ENCODE measurements at regions not wholly inside any gene's neighbourhood (a gene's known extent, or its start where the extent isn't known, plus 50 kb on each side); places are given as distances from the start of the nearest gene placed in this dataset.
"Not testable (repeated sequence)": the region's sequence is repeated elsewhere in the genome, so short reads cannot be mapped to it uniquely, and the experiment has no call there.

DNA sequence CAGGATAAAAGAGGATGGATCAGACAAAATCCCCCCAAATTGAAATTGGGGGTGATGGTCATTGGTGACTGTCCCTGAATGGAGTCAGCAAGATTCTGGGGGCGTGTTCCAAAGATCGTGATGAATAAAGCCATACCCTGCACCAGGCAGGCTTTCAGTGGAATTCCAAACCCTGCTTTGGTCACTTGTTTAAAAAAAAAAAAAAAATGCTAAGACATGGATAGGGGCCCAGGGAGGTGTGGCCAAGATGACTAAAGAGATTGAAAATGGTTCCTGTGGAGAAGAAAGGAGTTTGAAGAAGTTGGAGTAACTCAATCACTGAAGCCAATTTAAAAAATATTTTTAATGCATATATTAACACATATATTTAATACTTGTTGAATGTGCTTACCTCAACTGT, 161.4 kb upstream of the KCNG1 start:
- no peak for DNase-seq

DNA sequence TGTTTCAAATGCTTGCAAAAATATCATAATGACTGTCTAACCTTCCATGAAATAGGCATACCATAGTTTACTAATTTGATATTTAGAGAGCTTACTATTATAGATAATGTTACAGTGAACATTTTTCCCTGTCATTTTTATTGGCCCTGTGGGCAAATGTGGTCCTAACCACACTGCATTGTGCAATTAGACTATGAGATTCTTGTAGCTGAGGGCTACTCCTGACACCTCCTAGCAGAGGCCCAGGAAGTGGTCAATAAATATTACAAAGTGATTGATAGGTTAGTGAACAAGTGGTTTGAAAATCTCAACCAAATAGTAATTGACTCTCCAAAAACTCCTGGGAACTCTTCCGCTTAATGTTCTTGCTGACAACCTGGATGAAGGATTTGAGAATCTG, 160.5 kb upstream of the KCNG1 start:
- DNase-seq = no peak

DNA sequence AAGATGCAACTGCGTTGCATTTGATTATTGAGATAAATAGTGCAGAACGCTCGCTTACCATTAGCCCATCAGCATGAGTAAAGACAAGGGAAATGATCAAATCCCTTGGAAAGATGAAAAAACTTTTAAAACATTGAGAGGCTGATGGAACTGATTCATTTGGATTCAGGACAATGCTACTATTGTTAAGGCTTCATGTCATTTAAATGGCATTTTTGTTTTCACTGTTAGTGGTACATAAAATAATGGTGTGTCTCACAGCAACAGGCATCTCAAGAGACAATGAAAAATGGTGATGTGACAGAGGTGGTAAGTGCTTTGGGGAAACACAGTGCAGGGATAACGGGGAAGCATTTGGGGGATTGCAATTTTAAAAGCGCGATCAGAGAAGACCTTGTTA, 159.7 kb upstream of the KCNG1 start:
- DNase-seq = no peak

DNA sequence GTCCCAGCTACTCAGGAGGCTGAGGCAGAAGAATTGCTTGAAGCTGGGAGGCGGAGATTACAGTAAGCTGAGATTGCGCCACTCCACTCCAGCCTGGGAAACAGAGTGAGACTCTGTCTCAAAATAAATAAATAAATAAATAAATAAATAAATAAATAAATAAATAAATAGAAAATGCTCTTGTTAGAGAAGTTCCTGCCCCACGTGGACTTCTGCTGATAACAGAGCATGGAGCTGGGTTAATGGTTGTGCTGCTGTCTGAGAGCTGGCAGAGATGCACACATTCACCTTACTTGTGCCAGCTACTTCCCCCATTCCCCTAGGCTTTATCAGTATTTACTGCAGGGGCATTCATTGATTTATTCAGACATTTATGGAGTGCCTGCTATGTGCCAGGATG, 155.2 kb upstream of the KCNG1 start:
- DNase-seq = no peak

DNA sequence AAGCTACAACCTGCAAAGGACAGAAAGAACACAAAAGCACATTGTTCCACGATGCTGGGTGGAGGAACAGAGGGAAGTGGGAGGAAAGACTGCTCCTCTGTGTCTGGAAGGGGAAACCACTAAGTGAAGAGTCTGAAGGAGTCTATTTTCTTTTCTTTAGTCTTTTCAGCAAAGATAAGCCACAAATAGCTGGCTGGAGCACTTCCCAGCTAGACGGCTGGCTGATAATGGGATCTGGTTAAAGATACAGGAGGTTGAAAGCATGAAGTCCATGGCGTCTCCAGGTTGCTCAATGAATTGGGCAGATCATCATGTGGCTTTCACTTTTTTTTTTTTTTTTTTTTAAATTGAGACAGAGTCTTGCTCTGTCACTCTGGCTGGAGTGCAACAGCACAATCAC, 154.0 kb upstream of the KCNG1 start:
- no peak for DNase-seq

DNA sequence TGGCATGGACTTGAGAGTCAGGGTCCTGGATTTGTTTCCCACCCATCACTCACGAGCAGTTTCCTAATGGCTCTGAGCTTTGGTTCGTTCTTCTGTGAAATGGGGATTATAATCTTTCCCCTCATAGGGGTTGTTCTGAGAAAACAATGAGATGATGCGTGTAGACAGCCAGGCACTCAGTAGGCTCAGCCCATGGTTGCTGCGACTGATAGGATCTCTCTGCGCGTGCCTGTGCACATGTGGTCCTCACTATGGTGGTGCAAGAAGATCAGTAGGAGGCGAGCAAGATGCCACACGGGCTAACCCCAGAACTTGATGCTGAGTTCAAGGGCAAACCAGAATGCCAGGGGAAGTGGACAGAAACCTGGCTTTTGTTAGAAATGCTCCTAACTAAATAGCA, 153.5 kb upstream of the KCNG1 start:
- DNase-seq = no peak

DNA sequence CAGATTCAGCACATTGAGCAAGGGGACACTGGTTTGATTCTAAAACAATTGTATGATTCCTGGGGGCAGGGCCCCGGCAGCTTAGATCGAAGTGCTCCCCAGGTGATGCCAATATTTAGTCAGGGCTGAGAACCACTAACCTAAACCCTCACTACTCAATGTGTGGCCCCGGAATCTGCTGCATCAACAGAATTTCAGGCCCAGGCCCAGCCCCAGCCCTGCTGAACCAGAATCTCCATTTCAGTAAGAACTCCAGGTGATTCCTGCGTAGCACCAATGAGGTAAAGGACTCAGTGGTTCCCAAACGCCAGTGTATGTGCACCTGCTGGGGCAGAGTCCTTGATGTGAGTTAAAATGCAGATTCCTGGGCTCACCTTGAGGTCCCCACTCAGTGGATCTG, 152.8 kb upstream of the KCNG1 start:
- DNase-seq = no peak

DNA sequence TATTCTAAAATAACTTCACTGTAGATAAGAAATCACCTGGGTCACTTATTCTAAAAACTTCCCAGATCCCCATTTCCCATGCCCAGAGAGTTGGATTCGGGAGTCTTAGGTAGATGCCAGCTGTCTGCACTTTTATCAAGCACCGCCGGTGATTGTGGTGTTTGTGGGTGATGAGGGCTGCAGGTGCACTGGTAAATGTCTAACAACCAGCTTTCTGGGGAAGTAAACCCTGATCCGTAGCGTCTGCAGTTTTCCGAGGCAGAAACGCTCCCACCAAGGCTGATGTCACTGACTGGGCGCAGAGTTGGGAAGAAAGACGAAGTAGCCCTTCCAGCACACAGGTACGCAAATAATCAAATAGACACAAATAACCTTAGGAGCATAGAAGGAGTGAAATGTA, 152.2 kb upstream of the KCNG1 start:
- no peak for DNase-seq

DNA sequence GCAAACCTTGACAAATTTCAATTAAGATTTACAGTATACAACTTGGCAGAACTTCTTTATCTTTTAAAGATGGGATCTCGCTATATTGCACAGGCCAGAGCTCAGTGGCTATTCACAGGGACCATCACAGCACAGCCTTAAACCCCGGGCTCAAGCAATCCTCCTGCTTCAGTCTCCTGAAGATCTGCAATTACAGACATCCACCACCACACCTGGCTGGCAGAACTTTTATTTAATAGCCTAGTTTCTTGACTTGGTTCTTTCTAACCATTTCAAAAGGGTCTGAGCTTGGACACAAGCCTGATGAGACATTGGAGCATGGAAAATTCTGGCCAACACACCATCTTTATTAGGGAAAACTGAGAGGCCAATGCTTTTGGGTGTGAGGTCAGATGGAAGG, 151.6 kb upstream of the KCNG1 start:
- no peak for DNase-seq

DNA sequence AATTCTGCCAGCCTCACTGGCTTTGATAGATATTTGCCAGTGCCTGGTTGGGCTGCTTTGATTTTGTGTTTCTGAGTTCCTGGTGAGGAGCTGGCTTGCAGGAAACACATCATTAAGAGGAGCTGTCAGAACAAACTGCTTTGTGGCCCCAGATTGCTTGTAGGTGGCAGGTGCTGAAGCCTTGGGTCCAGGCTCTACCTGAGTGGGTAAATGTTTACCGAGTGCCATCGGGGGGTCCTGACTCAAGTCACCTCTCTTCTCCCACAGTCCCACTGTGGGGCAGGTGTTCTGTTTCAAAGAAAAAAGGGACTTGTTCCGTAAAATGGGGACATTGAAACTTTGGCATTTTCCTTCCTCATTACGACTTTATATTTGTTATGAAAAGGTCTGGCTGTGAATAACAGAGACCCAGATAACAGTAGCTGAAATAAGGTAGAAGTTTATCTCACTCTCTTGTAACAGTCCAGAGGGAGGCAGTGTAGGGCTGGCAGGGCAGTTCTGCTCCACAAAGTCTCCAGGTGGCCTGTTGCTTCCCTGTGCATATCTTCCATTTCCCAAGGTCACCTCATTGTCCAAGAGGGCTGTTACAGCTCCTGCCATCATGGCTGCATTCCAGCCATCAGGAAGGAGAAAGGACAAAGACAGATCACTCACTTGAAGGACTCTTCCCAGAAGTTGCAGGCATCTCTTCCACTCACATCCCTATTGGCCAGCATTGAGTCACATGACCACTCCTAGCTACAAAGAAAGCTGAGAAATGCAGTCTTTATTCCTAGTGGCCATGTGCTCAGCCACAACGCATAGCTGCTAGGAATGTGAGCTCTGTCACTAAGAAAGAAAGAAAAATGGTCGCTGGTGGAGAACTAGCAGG, 149.9 kb upstream of the KCNG1 start:
- DNase-seq = peak; percentile 38

DNA sequence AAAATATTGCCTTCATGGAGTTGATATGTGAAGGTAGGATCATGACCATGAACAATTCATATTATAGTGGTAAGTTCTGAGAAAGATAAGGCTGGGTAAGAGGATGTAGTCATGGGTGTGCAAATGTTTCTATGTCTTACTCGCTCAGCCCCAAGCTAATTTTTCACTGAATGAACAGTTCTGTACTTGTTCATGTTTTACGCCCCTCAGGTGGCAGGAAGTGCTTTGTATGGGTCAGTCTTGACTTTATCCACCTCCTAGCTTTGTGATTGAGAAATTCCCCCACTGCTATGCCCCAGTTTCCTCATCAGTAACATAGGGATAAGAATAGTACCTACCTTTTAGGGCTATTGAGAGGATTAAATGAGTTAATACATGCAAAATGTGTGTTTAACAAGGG, 148.2 kb upstream of the KCNG1 start:
- no peak for DNase-seq

DNA sequence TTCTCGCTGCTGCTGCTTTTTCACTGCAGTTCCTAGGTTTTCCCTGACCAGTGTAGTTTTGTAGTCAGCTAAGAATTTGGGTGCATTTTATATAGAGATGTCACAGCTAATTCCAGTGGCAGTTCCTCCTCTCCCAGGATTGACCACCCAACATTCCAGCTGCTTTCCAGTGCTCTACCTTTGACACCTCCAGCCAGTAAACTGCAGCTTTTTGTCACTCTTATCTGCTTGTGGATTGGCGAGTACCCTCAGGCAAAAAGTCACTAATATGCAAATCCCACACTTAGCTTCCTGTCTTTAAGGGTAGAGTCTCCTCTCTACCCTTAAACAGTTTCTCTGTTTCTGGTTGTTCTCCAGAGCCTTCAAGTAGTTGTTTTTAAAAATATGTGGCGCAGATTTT, 146.9 kb upstream of the KCNG1 start:
- DNase-seq = no peak

DNA sequence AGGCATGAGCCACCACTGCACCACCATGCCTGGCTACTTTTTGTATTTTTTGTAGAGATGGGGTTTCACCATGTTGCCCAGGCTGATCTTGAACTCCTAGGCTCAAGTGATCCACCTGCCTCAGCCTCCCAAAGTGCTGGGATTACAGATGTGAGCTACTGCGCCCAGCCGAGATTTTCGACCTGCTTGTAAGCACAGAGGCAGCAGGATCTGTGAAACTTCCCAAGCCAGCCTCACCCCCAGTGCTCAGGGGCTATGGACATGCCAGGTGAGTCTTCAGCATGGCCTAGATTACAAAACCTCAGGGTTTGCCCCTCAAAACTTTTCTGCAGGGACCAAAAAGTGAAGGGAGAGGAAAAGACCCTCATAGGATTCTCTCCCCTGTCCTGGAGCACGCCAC, 145.0 kb upstream of the KCNG1 start:
- DNase-seq = not testable (repeated sequence)

DNA sequence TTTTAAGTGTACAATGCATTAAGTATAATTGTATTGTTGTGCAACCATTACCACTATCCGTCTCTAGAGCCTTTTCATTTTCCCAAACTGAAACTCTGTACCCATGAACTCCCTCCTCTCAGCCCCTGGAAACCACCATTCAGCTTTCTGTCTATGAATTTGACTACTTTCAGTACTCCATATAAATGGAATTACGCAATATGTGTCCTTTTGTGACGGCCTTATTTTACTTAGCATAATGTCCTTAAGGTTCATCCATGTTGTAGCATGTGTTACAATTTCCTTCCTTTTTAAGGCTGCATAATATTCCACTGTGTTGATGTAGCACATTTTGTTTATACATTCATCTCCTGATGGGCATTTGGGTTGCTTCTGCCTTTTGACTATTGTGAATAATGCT, 143.6 kb upstream of the KCNG1 start:
- DNase-seq = no peak

DNA sequence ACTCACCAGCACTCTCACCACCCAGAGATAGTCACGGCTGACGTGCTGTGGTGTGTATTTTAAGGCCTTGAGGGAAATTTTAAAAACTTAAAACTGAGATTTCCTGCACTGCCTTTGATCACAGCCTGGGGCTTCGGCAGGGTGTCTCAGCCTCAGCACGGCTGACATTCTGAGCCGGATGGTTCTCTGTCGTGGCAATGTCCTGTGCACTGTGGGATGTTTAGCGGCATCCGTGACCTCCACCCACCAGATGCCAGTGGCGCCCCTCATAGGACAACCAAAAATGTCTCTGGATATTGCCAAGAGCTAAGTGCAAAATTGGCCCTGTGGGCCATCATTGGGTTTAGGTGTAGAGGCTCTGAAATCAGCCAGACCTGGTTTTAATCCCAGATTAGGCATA, 142.2 kb upstream of the KCNG1 start:
- no peak for DNase-seq

DNA sequence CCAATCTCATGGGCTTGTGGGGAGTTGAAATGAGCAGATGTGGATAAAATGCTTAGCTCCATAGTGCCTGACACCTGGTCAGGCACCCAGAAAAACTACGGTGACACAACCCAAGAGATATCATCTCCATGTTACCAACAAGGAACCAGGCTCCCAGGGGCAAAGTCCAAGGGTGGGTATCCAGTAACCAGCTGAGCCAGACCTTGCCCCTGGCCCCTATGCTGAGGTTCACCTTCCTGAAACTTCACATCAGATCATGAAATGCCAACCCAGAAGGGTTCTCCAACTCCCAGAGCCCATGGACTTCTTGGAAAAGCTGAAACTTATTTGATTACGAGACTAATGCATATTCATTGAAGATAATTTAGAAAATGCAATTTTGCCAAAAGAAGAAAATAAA, 141.8 kb upstream of the KCNG1 start:
- DNase-seq = no peak

DNA sequence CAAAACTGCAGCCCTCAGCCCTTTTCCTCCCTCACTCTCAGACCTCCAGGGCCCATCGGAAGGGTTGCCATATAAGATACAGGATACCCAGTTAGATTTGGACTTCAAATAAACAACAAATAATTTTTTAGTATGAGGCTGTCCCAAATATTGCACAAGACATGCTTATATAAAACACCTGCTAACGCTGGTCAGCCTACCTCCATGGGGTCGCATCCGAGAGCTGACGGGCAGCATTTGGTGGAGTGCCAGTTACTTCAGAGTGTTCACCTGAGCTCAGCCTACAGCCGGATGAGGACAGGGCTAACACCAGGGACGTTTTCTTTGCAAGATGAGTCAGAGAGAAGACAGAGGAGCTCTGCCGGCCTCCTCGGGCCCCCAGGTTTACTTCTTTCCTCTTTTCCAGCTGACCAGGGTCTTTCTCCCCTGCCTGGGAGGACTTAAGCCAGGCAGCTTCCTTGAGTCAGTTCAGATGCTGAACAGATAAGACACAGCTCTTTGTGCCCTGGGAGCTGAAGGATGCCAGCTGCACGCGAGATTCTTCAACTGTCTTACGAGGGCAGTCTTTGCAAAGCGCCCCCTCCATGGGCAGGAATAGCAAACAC, 141.2 kb upstream of the KCNG1 start:
- DNase-seq = no peak

DNA sequence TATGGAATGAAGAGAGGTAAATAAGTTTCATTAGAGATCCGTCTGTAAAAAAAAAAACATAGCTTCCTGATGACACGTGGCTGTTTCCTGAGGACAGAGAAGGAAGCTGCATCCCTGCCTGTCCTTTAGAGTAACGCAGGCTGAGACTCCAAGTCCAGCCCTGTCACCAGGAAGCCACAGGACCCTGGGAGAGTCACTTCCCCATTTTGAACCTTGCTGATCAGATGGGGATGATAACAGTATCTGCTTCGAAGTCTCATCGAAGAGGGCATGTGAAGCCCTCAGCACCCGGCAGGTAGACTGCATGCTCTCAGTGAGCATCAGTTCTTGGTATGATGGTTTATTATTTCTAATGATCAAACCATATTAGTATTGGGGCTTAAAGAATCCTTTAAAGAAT, 139.1 kb upstream of the KCNG1 start:
- DNase-seq = no peak

DNA sequence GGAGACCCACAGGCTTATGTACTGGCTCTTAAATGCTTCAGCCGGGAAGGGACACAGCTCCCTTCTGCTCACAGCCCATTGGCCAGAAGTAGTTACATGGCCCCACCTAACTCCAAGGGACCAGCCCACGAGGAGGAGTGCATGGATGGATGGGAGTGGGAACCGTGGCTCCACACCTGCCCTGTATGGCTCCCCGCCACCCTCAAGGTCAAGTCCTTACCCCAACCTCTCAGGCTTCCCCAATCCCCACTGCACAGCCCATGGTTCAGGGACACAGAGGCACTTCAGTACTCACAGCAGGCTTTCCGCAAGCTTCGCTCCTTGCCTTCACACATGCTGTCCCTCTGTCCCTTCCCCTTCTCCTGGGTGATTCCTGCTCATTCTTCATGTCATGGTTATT, 137.9 kb upstream of the KCNG1 start:
- DNase-seq = no peak

DNA sequence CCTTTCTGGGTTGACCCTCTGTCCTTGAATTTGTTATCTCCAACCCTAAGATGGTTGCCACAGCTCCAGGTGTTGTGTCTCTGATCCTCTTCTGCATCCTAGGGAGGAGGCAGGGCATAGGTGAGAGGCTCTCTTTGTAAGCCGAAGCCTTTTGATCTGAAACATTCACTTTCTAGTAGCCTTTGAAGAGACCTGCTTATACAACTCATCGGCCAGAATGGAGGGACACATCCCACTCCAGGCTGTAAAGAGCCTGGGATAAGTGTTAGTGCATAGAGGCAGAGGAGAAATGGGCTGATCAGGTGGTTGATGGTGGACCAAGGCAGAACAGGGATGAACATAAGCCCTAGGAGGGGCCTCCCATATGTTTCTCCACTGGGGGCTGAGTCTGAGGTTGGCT, 137.1 kb upstream of the KCNG1 start:
- DNase-seq = no peak

DNA sequence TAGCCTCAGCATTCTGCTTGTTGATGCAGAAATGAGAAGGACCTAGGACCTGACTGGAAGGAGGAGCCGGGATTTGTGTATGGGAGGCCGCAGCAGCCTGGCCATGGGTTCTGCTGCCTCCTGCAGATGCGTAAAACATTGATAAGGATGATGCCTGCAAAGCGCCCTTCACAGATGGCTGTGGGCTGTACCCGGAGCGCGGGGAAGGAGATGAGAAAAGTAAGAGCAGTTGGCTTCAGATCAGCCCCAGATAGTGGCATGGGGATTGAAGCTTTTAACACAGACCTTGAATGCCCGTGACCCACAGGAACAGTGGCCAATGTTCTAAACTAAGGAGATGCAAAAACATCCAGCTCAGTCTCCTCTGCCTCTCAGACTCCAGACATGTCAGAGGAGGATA, 136.4 kb upstream of the KCNG1 start:
- no peak for DNase-seq

DNA sequence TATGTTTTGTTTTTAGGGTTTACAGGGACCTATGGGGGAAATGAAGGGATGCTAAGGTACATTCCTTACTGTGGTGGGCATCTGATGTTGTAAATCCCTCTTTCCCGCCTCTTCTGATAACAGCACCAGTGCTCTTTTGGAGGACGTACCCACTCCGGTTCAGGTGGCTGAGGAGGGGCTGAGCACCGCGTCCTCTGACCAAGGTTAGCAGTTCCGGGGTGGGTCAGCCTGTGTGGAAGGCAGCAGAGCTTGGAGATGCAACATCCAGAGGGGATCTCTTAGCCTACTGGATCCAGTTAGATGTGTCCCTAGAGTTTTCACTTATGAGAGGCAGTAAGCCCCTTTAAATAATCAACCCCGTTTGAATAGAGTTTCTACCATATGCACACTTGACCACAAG, 135.3 kb upstream of the KCNG1 start:
- DNase-seq = no peak

DNA sequence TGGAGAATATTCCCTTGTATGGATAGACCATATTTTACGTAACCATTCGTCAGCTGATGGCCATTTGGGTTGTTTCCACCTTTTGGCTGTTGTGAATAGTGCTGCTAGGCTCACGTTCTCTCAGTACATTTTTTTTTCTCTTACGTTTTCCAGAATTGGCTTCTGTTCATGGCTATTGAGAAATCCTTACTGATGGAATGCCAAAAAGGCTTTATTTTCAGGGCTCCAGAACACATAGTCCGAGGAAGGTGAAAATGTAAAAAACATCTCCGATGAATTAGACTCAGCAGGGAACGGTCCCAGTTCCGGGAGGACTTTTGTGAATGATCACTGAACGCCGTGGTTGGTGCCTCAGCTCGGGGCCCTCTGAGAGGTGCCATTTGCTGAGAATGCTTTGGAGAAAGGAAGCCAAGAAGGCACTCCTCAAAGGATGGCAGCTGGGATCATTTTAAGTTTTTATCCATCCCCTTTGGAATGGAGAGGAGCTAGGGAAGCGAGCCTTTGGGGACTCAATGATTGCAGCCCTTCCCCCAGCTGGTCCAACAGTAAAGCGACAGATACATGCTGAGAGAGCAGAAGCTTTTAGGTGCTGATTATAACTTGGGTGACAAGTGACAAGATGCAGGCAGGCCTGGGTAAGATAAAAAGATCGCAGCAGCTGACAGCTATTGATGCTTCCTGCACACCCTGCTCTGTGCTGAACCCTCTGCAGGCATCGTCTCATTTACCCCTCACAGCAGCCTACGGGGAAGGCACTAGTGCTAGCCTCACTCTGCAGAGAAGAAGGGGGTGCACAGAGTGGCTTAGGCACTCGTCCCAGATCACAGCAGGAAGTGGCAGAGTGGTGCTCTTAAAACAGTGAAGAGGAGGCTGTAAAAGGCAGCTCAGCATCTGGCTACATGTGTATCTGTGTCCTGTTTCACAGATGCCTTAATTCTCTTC, 133.4 kb upstream of the KCNG1 start:
- DNase-seq = peak; percentile 81

All from NCI-H69 (cell line).